ENCODE measurements at regions not wholly inside any gene's neighbourhood (a gene's known extent, or its start where the extent isn't known, plus 50 kb on each side); places are given as distances from the start of the nearest gene placed in this dataset.

DNA sequence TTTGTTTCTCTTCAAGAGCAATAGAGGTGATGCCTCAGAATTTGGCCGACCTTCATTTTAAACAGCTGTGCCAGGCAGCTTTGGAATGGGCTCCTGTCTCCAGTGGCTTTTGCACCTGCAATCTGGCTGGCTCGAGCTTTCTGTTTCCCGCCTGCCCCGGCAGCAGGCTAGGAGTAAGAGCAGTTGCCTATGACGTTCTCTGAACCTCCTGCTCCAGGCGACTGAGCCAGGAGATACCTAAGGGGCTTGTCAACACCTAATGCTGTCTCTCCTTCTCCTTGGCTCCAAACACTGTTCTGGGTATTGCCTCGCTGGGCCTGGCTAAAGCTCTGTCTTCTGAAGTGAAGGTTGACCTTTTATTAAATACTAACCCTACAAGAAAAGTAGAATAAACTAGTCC is 229.9 kb downstream of the LRRN1 start:
- DNase-seq = no peak

DNA sequence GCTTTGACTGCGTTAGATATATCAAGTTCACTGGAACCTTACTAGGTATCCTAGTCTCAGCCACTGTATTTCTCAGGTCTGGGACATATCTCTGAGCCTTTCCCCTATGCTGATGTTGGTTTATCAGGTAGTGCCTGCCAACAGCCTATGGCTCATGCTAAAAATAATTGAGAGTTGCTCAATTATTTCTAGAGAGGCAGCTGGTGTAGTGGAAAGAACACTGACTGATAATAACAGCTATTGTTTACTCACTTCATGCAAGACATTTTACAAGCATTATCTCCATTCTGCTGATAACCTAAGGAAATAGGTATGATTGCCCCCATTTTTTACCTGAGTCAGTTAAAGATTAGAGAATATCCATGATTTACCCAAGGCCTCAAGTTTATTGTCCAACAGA is 231.4 kb downstream of the LRRN1 start:
- DNase-seq = no peak

- DNase-seq = no peak
Measured at GRCh38 chr3:4033296-4033695, 234.1 kb downstream of the LRRN1 start.

DNA sequence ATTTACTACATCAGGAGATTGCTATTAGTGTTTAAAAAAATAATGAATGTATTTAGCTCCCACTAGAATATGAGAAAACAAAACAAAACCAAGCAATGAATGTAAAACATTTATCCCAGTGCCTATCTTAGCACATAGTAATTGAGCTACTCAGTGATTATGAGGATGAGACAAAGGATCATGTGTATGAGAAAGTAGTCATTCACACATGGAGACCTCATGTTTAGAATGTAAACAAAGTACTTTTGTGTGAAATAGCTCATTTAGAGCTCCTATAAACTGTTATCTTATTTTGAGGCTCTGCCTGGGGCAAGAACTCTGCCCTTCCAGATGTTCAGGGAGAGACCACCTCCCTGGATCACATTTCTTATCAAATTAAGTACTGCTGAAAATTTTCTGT is 236.8 kb downstream of the LRRN1 start:
- no peak for DNase-seq

DNA sequence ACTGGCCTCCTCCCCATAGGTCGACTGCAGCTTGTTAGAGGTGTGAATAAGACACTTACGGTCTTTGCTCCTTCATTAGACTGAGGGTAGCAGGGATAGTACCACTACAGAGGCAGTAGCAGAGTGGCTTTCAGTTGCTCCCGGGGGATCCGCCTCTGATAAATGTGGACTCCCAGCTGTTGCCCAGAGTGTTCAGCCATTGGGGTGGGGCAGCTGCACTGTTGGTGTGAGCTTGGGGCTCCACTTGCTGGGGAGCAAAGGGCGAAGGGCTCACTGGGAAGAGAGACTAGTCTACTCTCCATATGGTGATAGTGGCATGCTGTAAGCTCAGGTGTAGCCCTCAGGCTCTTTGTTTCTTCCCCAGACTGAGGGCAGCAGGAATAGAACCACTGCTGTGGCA is 239.1 kb downstream of the LRRN1 start:
- no peak for DNase-seq

GRCh38 chr3:4042070-4042469 is 242.8 kb downstream of the LRRN1 start:
- DNase-seq = no peak

DNA sequence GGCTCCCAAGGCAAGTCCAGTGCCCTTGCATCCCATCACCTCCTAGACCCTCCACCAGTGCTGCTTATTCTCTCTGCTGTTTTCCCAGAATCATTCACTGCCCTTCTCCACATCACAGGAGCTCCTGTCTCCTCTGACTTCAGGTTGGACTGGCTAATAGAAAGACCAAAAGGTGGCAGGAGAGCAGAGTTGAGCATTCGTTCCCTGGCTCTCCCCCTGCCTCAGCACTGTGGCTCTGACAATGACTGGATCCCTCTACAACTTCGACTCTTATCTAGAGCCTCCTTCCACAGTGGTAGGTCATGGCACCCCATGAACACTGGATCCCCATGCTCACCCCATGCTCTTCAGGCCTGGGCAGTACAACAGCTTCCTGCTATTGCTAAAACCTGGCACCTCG is 243.6 kb downstream of the LRRN1 start:
- no peak for DNase-seq

- peak; percentile 13 for DNase-seq
Measured at GRCh38 chr3:4043867-4044575, 244.8 kb downstream of the LRRN1 start.

GRCh38 chr3:4044619-4045018 is 245.4 kb downstream of the LRRN1 start:
- peak; percentile 23 for DNase-seq

GRCh38 chr3:4045756-4046155 is 246.5 kb downstream of the LRRN1 start:
- DNase-seq = no peak

- DNase-seq = no peak
Measured at GRCh38 chr3:4047366-4047765, 248.1 kb downstream of the LRRN1 start.

DNA sequence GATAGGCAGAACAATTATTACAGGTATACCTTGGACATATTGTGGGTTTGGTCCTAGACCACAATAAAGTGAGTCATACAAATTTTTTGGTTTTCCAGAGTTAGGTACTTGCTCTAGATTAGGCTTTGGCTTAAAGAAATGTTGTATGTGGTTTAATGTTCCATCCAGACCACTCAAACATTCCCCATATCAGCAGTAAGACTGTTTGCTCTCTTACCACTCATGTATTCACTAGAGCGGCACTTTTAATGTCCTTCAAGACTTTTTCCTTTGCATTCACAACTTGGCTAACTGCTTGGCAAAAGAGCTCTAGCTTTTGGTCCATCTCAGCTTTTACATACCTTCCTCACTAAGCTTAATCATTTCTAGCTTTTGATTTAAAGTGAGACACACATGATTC is 250.5 kb upstream of the SETMAR start:
- DNase-seq = no peak

- no peak for DNase-seq
Measured at GRCh38 chr3:4053975-4054374, 249.2 kb upstream of the SETMAR start.

- DNase-seq = no peak
Measured at GRCh38 chr3:4060064-4060463, 243.1 kb upstream of the SETMAR start.

DNA sequence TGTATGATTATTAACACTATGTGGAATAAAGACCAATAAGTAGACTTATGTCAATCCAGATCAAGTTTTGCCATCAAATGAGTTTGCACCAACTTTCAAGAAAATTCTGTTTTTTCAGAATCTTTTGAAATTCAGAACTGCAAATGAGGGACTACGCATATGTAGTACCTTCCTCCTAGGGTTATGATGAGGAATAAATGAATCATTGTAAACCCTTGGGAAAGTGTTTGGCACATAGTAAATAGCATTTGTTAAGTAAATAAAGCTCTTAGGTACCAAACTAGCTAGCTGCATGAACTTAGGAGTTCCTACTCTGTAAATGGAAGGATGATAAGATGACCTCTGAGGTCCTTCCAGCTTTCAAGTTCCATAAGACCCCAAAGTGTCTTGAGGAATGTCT is 242.6 kb upstream of the SETMAR start:
- no peak for DNase-seq

DNA sequence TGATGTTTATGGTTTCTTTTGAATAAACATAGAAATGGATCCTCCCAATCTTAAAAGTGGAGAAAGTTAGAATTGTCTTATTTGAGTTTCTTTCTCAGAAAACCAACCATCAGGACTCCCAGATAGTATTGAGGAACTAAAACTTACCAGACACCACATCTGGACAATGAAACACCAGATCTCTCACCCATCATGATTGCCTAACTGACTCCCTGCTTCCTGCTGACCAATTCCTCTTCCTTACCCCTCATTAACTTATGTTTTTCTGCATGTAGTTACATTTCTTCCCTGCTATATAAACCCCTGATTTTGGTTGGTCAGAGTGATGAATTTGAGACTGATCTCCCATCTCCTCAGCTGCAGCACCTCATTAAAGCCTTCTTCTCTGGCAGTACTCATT is 242.0 kb upstream of the SETMAR start:
- no peak for DNase-seq

GRCh38 chr3:4061783-4062360 is 241.3 kb upstream of the SETMAR start:
- DNase-seq = no peak

GRCh38 chr3:4062621-4063020 is 240.5 kb upstream of the SETMAR start:
- no peak for DNase-seq

- DNase-seq = no peak
Measured at GRCh38 chr3:4063916-4064574, 239.1 kb upstream of the SETMAR start.

GRCh38 chr3:4065085-4065484 is 238.1 kb upstream of the SETMAR start:
- DNase-seq = no peak

GRCh38 chr3:4065554-4065953 is 237.6 kb upstream of the SETMAR start:
- DNase-seq = no peak

DNA sequence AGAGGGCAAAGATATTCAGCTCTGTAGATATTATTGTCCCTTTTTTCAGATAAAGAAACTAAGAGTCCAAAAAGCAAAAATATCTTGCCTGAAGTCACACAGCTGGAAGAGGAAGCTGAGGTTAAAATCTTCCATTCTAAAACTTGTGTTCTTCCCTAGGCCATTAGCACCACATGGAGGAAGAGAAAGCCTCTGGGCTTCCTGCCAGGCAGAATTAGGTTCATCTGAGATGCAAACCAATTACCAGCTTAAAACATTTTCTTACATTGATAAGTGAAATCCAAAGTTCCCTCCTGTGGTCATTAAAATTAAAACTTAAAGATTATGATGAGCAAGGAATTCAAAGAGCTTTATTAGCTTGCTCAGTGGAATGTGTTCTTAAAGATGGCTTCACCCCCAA is 235.3 kb upstream of the SETMAR start:
- no peak for DNase-seq

DNA sequence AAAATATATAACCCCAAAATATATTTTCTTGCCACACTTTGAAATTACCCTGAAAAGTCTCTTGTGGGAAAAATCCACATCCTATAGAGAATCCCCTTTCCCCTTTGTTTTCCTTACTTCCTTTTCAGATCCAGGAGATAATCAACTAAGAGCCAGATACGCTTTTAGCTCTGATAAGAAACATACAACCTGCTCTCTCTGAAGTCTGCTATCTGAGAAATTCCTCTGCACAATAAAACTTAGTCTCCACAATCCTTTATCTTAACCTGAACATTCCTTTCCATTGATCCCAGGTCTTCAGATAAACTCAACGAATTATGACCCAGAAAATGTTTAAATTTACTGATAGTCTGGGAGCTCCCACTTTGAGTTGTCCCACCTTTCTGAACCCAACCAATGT is 233.4 kb upstream of the SETMAR start:
- no peak for DNase-seq
